ENCODE measurements at regions not wholly inside any gene's neighbourhood (a gene's known extent, or its start where the extent isn't known, plus 50 kb on each side); places are given as distances from the start of the nearest gene placed in this dataset.

- Mint-ChIP-seq H3K9me3 (peaks cover 4% of the 10 kb centered on the region), H3K4me1 (peaks cover 3% of the 10 kb centered on the region), H3K27me3 (ENCODE audit: low read depth) (no peaks in the 10 kb centered on the region)
Measured at GRCh38 chr12:45622210-45622937, 107.1 kb upstream of the ARID2 start.

GRCh38 chr12:45623221-45623620 is 106.3 kb upstream of the ARID2 start:
- H3K4me1 Mint-ChIP-seq, result peaks cover 8% of the 10 kb centered on the region
- peaks cover 4% of the 10 kb centered on the region for H3K9me3 Mint-ChIP-seq
- no peak overlapping the region for H3K4me3 Mint-ChIP-seq
- H3K27ac Mint-ChIP-seq, result peak overlapping the region in 1 of 3 experiments; percentile 38
- TF ChIP-seq, protein P1, sequence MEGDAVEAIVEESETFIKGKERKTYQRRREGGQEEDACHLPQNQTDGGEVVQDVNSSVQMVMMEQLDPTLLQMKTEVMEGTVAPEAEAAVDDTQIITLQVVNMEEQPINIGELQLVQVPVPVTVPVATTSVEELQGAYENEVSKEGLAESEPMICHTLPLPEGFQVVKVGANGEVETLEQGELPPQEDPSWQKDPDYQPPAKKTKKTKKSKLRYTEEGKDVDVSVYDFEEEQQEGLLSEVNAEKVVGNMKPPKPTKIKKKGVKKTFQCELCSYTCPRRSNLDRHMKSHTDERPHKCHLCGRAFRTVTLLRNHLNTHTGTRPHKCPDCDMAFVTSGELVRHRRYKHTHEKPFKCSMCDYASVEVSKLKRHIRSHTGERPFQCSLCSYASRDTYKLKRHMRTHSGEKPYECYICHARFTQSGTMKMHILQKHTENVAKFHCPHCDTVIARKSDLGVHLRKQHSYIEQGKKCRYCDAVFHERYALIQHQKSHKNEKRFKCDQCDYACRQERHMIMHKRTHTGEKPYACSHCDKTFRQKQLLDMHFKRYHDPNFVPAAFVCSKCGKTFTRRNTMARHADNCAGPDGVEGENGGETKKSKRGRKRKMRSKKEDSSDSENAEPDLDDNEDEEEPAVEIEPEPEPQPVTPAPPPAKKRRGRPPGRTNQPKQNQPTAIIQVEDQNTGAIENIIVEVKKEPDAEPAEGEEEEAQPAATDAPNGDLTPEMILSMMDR (IDR thresholded peaks at IDR 0.05; ENCODE audit: unreplicated experiment in 3 of 3), result no peak
- no peaks in the 10 kb centered on the region for H3K27me3 Mint-ChIP-seq (ENCODE audit: low read depth)
- no peaks in the 10 kb centered on the region for H3K36me3 Mint-ChIP-seq (ENCODE audit: low read depth)

More at GRCh38 chr12:45622210-45622937, 107.1 kb upstream of the ARID2 start:
- TF ChIP-seq, protein P1 (IDR thresholded peaks at IDR 0.05; ENCODE audit: unreplicated experiment in 3 of 3), result no peak
- H3K36me3 Mint-ChIP-seq (ENCODE audit: low read depth), result no peaks in the 10 kb centered on the region
- H3K27ac Mint-ChIP-seq, result peak overlapping the region; percentile 32 to 59 (median 38)
- H3K4me3 Mint-ChIP-seq, result no peak overlapping the region

- peaks cover 4% of the 10 kb centered on the region for H3K9me3 Mint-ChIP-seq
- TF ChIP-seq, protein P1 (IDR thresholded peaks at IDR 0.05; ENCODE audit: unreplicated experiment in 3 of 3), result no peak
- peaks cover 8% of the 10 kb centered on the region for H3K4me1 Mint-ChIP-seq
- no peak overlapping the region for H3K4me3 Mint-ChIP-seq
- H3K27ac Mint-ChIP-seq, result no peak overlapping the region
- H3K36me3 Mint-ChIP-seq (ENCODE audit: low read depth), result no peaks in the 10 kb centered on the region
- no peaks in the 10 kb centered on the region for H3K27me3 Mint-ChIP-seq (ENCODE audit: low read depth)
Measured at GRCh38 chr12:45623940-45624339, 105.6 kb upstream of the ARID2 start.

- H3K4me1 Mint-ChIP-seq, result peaks cover 12% of the 10 kb centered on the region
- H3K4me3 Mint-ChIP-seq, result no peak overlapping the region
- no peaks in the 10 kb centered on the region for H3K36me3 Mint-ChIP-seq (ENCODE audit: low read depth)
- H3K9me3 Mint-ChIP-seq, result peaks cover 2% of the 10 kb centered on the region
- no peaks in the 10 kb centered on the region for H3K27me3 Mint-ChIP-seq (ENCODE audit: low read depth)
- TF ChIP-seq, protein P1 (IDR thresholded peaks at IDR 0.05; ENCODE audit: unreplicated experiment in 3 of 3), result no peak
- H3K27ac Mint-ChIP-seq, result peak overlapping the region in 2 of 3 experiments; percentile 5 to 63
Measured at GRCh38 chr12:45626965-45627364, 102.5 kb upstream of the ARID2 start.

DNA sequence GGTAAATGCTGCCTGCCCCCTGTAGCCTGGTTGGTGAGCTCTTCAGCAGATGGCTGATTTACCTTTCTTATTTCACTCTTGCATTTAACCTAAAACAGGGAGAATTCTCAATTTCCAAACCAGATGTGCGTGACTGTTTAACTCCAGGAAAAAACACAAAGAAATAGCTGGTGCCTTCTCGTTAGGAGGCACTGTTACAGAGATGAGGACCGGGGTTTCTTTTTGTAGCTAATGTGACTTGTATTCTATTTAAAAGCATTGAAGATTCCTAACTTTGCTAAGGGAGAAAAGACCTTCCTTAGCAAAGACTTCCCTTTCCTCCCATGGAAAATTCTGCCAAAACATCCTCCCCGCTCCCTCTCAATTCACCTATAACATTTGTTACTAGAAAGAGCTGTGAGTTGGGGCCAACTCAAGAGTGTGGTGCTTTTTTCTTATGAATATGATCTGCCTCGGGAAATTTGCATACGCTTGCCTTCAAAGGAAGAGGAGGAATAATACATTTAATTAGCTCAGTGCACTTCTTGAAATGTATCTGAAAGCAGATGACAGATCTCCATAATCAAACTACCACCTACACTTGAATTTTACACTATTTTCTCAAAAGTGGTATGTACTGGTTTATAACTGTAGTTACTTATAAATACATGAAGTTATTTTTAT is 102.0 kb upstream of the ARID2 start:
- H3K4me1 Mint-ChIP-seq, result peaks cover 15% of the 10 kb centered on the region
- TF ChIP-seq, protein P1 (IDR thresholded peaks at IDR 0.05; ENCODE audit: unreplicated experiment in 3 of 3), result no peak
- peak overlapping the region in 2 of 3 experiments; percentile 5 to 63 for H3K27ac Mint-ChIP-seq
- H3K27me3 Mint-ChIP-seq (ENCODE audit: low read depth), result no peaks in the 10 kb centered on the region
- no peaks in the 10 kb centered on the region for H3K36me3 Mint-ChIP-seq (ENCODE audit: low read depth)
- H3K4me3 Mint-ChIP-seq, result no peak overlapping the region
- H3K9me3 Mint-ChIP-seq, result no peaks in the 10 kb centered on the region

Data from nephron (organoid).